HepG2 (cell line): ENCODE measurements at regions not wholly inside any gene's neighbourhood (a gene's known extent, or its start where the extent isn't known, plus 50 kb on each side); places are given as distances from the start of the nearest gene placed in this dataset.

Source experiments
- ATAC-seq: fragments of 200-7000 bp; cut with Tn5 transposase; 3 replicates; pipeline ENCODE4 v1.9.1; 2020; ENCODE audit warnings: mild to moderate bottlenecking, moderate library complexity
- BruUV-seq: library from RNA; stranded (reverse); fragments of 400-500 nt; replicated peaks from 2 replicates; lab custom pipeline; 2021; lab: Mats Ljungman, UMichigan
- CTCF ChIA-PET: fragments of 300-600 bp; formaldehyde crosslinking; extraction: SDS; loops from one replicate; lab custom pipeline; 2021; ENCODE audit warnings: low total read pairs, inconsistent platforms, low intra/inter-chr PET ratio; lab: Yijun Ruan, JAX
- POLR2A ChIA-PET: fragments of 350-600 bp; sonication (Branson Sonifier 250); formaldehyde crosslinking; loops from one replicate; lab custom pipeline; 2020; ENCODE audit warnings: antibody characterized with exemption, inconsistent platforms; lab: Yijun Ruan, JAX
- DNase-seq: peaks from one replicate; pipeline ENCODE4 v3.0.0-alpha.2; 2015; ENCODE audit warnings: low spot score
- FAIRE-seq: peaks from 3 replicates; lab custom pipeline; 2011; peaks lifted over from hg19 to GRCh38; lab: Jason Lieb, UNC
- H2AFZ ChIP-seq: one replicate; pipeline ENCODE4 v1.6.1; 2011; ENCODE audit warnings: low read length, inconsistent platforms
- H3K27ac ChIP-seq: fragments of 300-600 bp; 3 replicates; pipeline ENCODE4 v1.8.0; 2011; ENCODE audit warnings: mixed run types, mild to moderate bottlenecking, mixed read lengths, low read length, inconsistent platforms; ENCODE audit not compliant: insufficient read depth; ENCODE audit errors: extremely low read length
- H3K27me3 ChIP-seq, 2 experiments: fragments of 200-600 bp in 1 of 2; 2 replicates in 1 of 2; 3 replicates in 1 of 2; pipeline versions ENCODE4 v1.6.0 to v1.8.0; 2011; ENCODE audit warnings: low read length in 2 of 2, mild to moderate bottlenecking in 2 of 2, moderate library complexity in 2 of 2, inconsistent platforms in 1 of 2; ENCODE audit not compliant: insufficient read depth in 2 of 2, control insufficient read depth in 1 of 2
- H3K36me3 ChIP-seq, 2 experiments: fragments of 200-600 bp in 1 of 2; replicated peaks in 1 of 2; 2 replicates in 1 of 2; 3 replicates in 1 of 2; pipeline versions ENCODE4 v1.5.1 to v1.8.0; 2011; ENCODE audit warnings: low read length in 2 of 2, inconsistent platforms in 1 of 2; ENCODE audit not compliant: insufficient read depth in 2 of 2, control insufficient read depth in 1 of 2
- H3K4me1 ChIP-seq: 2 replicates; pipeline ENCODE4 v1.5.1; 2012; ENCODE audit warnings: low read length, inconsistent platforms; ENCODE audit not compliant: insufficient read depth
- H3K4me2 ChIP-seq: 2 replicates; pipeline ENCODE4 v1.6.0; 2011; ENCODE audit warnings: low read depth, low read length, inconsistent platforms
- H3K4me3 ChIP-seq, 3 experiments: fragments of 200-600 bp in 1 of 3; sonication (generic), shearing (Covaris generic) in 1 of 3; replicated peaks in 1 of 3; 2 replicates each; pipeline ENCODE4 v1.5.1; 2011 to 2016; ENCODE audit warnings: low read length in 3 of 3, inconsistent platforms in 2 of 3, low read depth in 2 of 3, mild to moderate bottlenecking in 2 of 3, control low read depth in 1 of 3, mixed read lengths in 1 of 3; ENCODE audit not compliant: insufficient read depth in 1 of 3
- H3K79me2 ChIP-seq: one replicate; pipeline ENCODE4 v1.6.1; 2011; ENCODE audit warnings: low read length, inconsistent platforms; ENCODE audit not compliant: insufficient read depth
- H3K9ac ChIP-seq: 2 replicates; pipeline ENCODE4 v1.6.0; 2011; ENCODE audit warnings: mild to moderate bottlenecking, low read depth, low read length, inconsistent platforms; ENCODE audit not compliant: insufficient read depth
- H3K9me3 ChIP-seq: 2 replicates; pipeline ENCODE4 v1.5.1; 2012; ENCODE audit warnings: mild to moderate bottlenecking, low read length
- H4K20me1 ChIP-seq: 2 replicates; pipeline ENCODE4 v1.6.0; 2011; ENCODE audit warnings: inconsistent platforms, mild to moderate bottlenecking, low read length, moderate library complexity; ENCODE audit not compliant: insufficient read depth
- MAFG ChIP-seq: sonication (generic); formaldehyde crosslinking; IDR thresholded peaks from 2 replicates; pipeline ENCODE4 v1.5.1; 2020; ENCODE audit warnings: mild to moderate bottlenecking, missing genetic modification reagents
- MED13 ChIP-seq: sonication (generic); formaldehyde crosslinking; IDR thresholded peaks from 2 replicates; pipeline ENCODE4 v1.5.0; 2020; ENCODE audit warnings: missing genetic modification reagents
- PRPF4 ChIP-seq: fragments of 200-400 bp; formaldehyde crosslinking; IDR thresholded peaks from 2 replicates; pipeline ENCODE4 v1.6.1; 2016; ENCODE audit warnings: low read length, low read depth; ENCODE audit not compliant: poor library complexity, severe bottlenecking
- SAFB2 ChIP-seq: sonication (generic); formaldehyde crosslinking; IDR thresholded peaks from 2 replicates; pipeline ENCODE4 v1.5.1; 2020; ENCODE audit warnings: missing genetic modification reagents, low read depth, mild to moderate bottlenecking, borderline replicate concordance
- TOPORS ChIP-seq: sonication (generic); formaldehyde crosslinking; IDR thresholded peaks from 2 replicates; pipeline ENCODE4 v1.8.0; 2023; ENCODE audit warnings: mild to moderate bottlenecking, missing genetic modification reagents
- YY1 ChIP-seq: IDR thresholded peaks from 2 replicates; pipeline ENCODE4 v1.6.1; 2011; ENCODE audit warnings: low read length, low read depth, moderate library complexity, mild to moderate bottlenecking; ENCODE audit not compliant: insufficient read depth, insufficient replicate concordance
- ZNF335 ChIP-seq: sonication (generic); formaldehyde crosslinking; IDR thresholded peaks from 2 replicates; pipeline ENCODE4 v1.4.0; 2020; ENCODE audit warnings: missing genetic modification reagents
- ZNF562 ChIP-seq: sonication (generic); formaldehyde crosslinking; IDR thresholded peaks from 2 replicates; pipeline ENCODE4 v1.8.0; 2022; ENCODE audit warnings: missing genetic modification reagents, borderline replicate concordance
- ZNF800 ChIP-seq: sonication (generic); formaldehyde crosslinking; IDR thresholded peaks from 2 replicates; pipeline ENCODE4 v1.4.0; 2020; ENCODE audit warnings: missing genetic modification reagents
- WGBS: methylation state at CpG from one replicate; pipeline ENCODE4 v1.1.6; 2017; ENCODE audit warnings: low lambda C conversion rate; 5-methylcytosine and 5-hydroxymethylcytosine counted together
- in situ Hi-C: cut with HindIII; loops from 2 replicates; pipeline ENCODE4 v1.10.0; 2017; ENCODE audit warnings: low pct_unique_long_range_greater_than_20kb; ENCODE audit not compliant: extremely low pct_ligation_motif_present
- intact Hi-C: fragments of 100-400 bp; cut with micrococcal nuclease; formaldehyde crosslinking; loops from one replicate; pipeline ENCODE4 v1.10.0; 2022; ENCODE audit not compliant: unreplicated experiment
- TF ChIP-seq, protein P1 (sequence below): sonication (generic); IDR thresholded peaks from 2 replicates; pipeline ENCODE4 v1.6.1; 2016; ENCODE audit warnings: low read depth, borderline replicate concordance
- TF ChIP-seq, protein P2 (sequence below): IDR thresholded peaks from 2 replicates; pipeline ENCODE4 v1.6.1; 2016; ENCODE audit warnings: missing genetic modification reagents, missing compliant biosample characterization

DNA sequence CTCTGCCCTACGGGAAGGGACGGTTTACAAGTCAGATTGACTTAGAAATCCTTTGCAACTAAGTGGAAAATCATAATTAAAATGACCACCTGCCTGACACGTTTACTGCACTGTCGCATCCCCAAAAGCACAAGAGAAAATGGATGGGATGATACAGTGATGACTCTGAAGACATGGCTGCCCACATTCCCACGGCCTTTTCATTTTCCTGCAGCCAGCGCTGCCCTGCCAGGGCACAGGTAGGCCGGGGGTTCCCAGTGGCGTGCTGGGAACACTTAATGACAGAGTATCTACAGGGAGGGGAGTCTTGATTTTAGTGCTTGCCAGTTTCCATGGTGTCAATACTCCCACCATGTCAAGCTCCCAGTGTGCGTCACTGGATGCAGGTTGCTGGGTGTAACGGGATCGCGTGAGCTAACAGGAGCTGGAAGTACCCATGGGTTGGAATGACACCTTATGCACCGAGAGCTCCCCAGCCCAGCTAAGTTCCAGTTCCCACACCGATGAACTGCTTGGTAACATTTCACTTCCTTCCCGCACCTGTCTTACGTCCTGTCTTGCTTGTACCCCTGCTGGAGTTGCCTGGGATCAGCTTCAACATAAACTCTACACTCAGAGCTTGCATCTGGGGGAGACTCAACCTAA, 129.0 kb downstream of the ANKRD60 start:
- ChIA-PET POLR2A (no interaction called here), CTCF (no interaction called here)
- Histone ChIP-seq H3K4me1 (no peaks in the 10 kb centered on the region), H4K20me1 (no peaks in the 10 kb centered on the region), H3K27me3 (peaks cover 2 to 63% of the 10 kb centered on the region in 2 experiments; a peak in 4 of 5 replicates), H3K79me2 (no peaks in the 10 kb centered on the region), H3K4me3 (no peak overlapping the region), H3K36me3 (no peaks in the 10 kb centered on the region), H3K9ac (no peak overlapping the region), H3K9me3 (no peaks in the 10 kb centered on the region), H3K4me2 (no peak overlapping the region), H2AFZ (no peak overlapping the region), H3K27ac (no peak overlapping the region)
- intact Hi-C loops = no loop called here
- no peak for FAIRE-seq
- ATAC-seq = no peak
- no TSS peak for BruUV-seq
- no peak for DNase-seq
- 8% methylated on average over 16 of the region's 16 CpGs for WGBS
- in situ Hi-C loops = no loop called here
- no peak for TF ChIP-seq MAFG (CRISPR knock-in tag)
- TF ChIP-seq ZNF335 (CRISPR knock-in tag) = no peak
- TF ChIP-seq YY1 = no peak
- TF ChIP-seq TOPORS (CRISPR knock-in tag) = no peak

GRCh38 chr20:58098571-58098970, 129.9 kb downstream of the ANKRD60 start:
- 4% methylated on average over 4 of the region's 4 CpGs for WGBS
- Histone ChIP-seq H3K4me3 (no peak overlapping the region), H4K20me1 (no peaks in the 10 kb centered on the region), H3K27ac (no peak overlapping the region), H3K4me2 (no peak overlapping the region), H3K36me3 (no peaks in the 10 kb centered on the region), H3K27me3 (peaks cover 2 to 61% of the 10 kb centered on the region in 2 experiments; a peak in 3 of 5 replicates), H3K9me3 (no peaks in the 10 kb centered on the region), H3K79me2 (no peaks in the 10 kb centered on the region), H2AFZ (no peak overlapping the region), H3K9ac (no peak overlapping the region), H3K4me1 (no peaks in the 10 kb centered on the region)
- TF ChIP-seq, protein P1, sequence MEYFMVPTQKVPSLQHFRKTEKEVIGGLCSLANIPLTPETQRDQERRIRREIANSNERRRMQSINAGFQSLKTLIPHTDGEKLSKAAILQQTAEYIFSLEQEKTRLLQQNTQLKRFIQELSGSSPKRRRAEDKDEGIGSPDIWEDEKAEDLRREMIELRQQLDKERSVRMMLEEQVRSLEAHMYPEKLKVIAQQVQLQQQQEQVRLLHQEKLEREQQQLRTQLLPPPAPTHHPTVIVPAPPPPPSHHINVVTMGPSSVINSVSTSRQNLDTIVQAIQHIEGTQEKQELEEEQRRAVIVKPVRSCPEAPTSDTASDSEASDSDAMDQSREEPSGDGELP = no peak
- TF ChIP-seq, protein P2, sequence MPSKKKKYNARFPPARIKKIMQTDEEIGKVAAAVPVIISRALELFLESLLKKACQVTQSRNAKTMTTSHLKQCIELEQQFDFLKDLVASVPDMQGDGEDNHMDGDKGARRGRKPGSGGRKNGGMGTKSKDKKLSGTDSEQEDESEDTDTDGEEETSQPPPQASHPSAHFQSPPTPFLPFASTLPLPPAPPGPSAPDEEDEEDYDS (CRISPR knock-in tag) = no peak
- TF ChIP-seq SAFB2 (CRISPR knock-in tag) (no peak), MED13 (CRISPR knock-in tag) (no peak), ZNF800 (CRISPR knock-in tag) (no peak), PRPF4 (no peak), ZNF562 (CRISPR knock-in tag) (no peak)
- DNase-seq (no peak), ATAC-seq (no peak), FAIRE-seq (no peak)
- in situ Hi-C loops (no loop called here), intact Hi-C loops (no loop called here)
- BruUV-seq = no TSS peak
- POLR2A ChIA-PET = no interaction called here
- CTCF ChIA-PET = no interaction called here
